GM12878 (cell line): ENCODE measurements at regions not wholly inside any gene's neighbourhood (a gene's known extent, or its start where the extent isn't known, plus 50 kb on each side); places are given as distances from the start of the nearest gene placed in this dataset.

Source experiments
- ATAC-seq: fragments of 200-7000 bp; cut with Tn5 transposase; 3 replicates; pipeline ENCODE4 v1.9.1; 2020; ENCODE audit warnings: mild to moderate bottlenecking, moderate library complexity
- BruUV-seq: library from RNA; stranded (reverse); fragments of 400-500 nt; replicated peaks from 2 replicates; lab custom pipeline; 2021; lab: Mats Ljungman, UMichigan
- CTCF ChIA-PET: fragments of 300-600 bp; sonication (Branson Sonifier 250); formaldehyde crosslinking; extraction: SDS; loops from one replicate; lab custom pipeline; 2021; ENCODE audit warnings: inconsistent platforms; lab: Yijun Ruan, JAX
- POLR2A ChIA-PET: fragments of 350-600 bp; formaldehyde crosslinking; extraction: SDS; loops from one replicate; lab custom pipeline; 2021; ENCODE audit warnings: inconsistent platforms; lab: Charles Lee
- RAD21 ChIA-PET: fragments of 300-600 bp; sonication (Branson Sonifier 250); formaldehyde crosslinking; loops from one replicate; lab custom pipeline; 2023; ENCODE audit warnings: antibody characterized with exemption; ENCODE audit not compliant: unreplicated experiment; lab: Charles Lee
- SMC1A ChIA-PET: fragments of 300-600 bp; sonication (Branson Sonifier 250); formaldehyde crosslinking; loops from one replicate; lab custom pipeline; 2023; ENCODE audit not compliant: unreplicated experiment, uncharacterized antibody; lab: Charles Lee
- DNase-seq: peaks from one replicate; pipeline ENCODE4 v3.0.0-alpha.2; 2011; ENCODE audit warnings: low read depth, low spot score
- FAIRE-seq: peaks from 3 replicates; lab custom pipeline; 2011; peaks lifted over from hg19 to GRCh38; lab: Jason Lieb, UNC
- H2AFZ ChIP-seq: 2 replicates; pipeline ENCODE4 v1.6.0; 2011; ENCODE audit warnings: low read depth, low read length, control low read depth; ENCODE audit not compliant: control insufficient read depth
- H3K27ac ChIP-seq: 2 replicates; pipeline ENCODE4 v1.5.1; 2011; ENCODE audit warnings: control low read depth; ENCODE audit not compliant: control insufficient read depth, insufficient read depth
- H3K27me3 ChIP-seq, 2 experiments: replicated peaks in 1 of 2; 2 replicates each; pipeline versions ENCODE4 v1.6.0 to v1.6.1; 2011; ENCODE audit warnings: low read length in 1 of 2; ENCODE audit not compliant: control insufficient read depth in 2 of 2, insufficient read depth in 2 of 2
- H3K36me3 ChIP-seq, 2 experiments: 2 replicates each; pipeline ENCODE4 v1.5.1; 2011; ENCODE audit warnings: low read length in 1 of 2; ENCODE audit not compliant: control insufficient read depth in 2 of 2, insufficient read depth in 2 of 2
- H3K4me1 ChIP-seq: 2 replicates; pipeline ENCODE4 v1.6.1; 2011; ENCODE audit warnings: mild to moderate bottlenecking, low read length, moderate library complexity, mixed read lengths; ENCODE audit not compliant: control insufficient read depth, insufficient read depth
- H3K4me2 ChIP-seq: 2 replicates; pipeline ENCODE4 v1.6.0; 2011; ENCODE audit warnings: control low read depth; ENCODE audit not compliant: control insufficient read depth, insufficient read depth
- H3K4me3 ChIP-seq: fragments of 200-600 bp; sonication (generic); 2 replicates; pipeline ENCODE4 v1.5.1; 2016
- H3K79me2 ChIP-seq: 2 replicates; pipeline ENCODE4 v1.6.0; 2011; ENCODE audit warnings: low read length; ENCODE audit not compliant: control insufficient read depth, insufficient read depth
- H3K9ac ChIP-seq: 2 replicates; pipeline ENCODE4 v1.8.0; 2011; ENCODE audit warnings: low read length, control low read depth, mixed read lengths; ENCODE audit not compliant: control insufficient read depth, insufficient read depth
- H3K9me3 ChIP-seq: replicated peaks from 3 replicates; pipeline ENCODE4 v1.5.1; 2011; ENCODE audit warnings: mild to moderate bottlenecking, low read length; ENCODE audit not compliant: control insufficient read depth, insufficient read depth
- H4K20me1 ChIP-seq: 2 replicates; pipeline ENCODE4 v1.6.0; 2011; ENCODE audit not compliant: control insufficient read depth, insufficient read depth
- BCL11A ChIP-seq: IDR thresholded peaks from 2 replicates; pipeline ENCODE4 v1.6.1; 2011; ENCODE audit warnings: low read depth, low read length
- ZBTB11 ChIP-seq: fragments of 450-650 bp; formaldehyde crosslinking; IDR thresholded peaks from 2 replicates; pipeline ENCODE4 v1.5.0; 2022; ENCODE audit warnings: mild to moderate bottlenecking, missing genetic modification characterization
- WGBS: methylation state at CpG from one replicate; pipeline ENCODE4 v1.1.6; 2016; ENCODE audit warnings: low lambda C conversion rate; ENCODE audit not compliant: insufficient replicate concordance, insufficient coverage; ENCODE audit errors: missing lambda C conversion rate; 5-methylcytosine and 5-hydroxymethylcytosine counted together
- in situ Hi-C: fragments of 300-500 bp; cut with MboI; formaldehyde crosslinking; loops from 9 replicates; pipeline ENCODE4 v1.14.3; 2018; ENCODE audit warnings: mixed read lengths
- intact Hi-C: fragments of 100-400 bp; cut with micrococcal nuclease; formaldehyde crosslinking; loops from one replicate; pipeline ENCODE4 v1.14.2; 2022; ENCODE audit not compliant: unreplicated experiment

- no peak for TF ChIP-seq ZBTB11 (CRISPR knock-in tag)
Observed at GRCh38 chr16:76796416-76796815, 394.6 kb upstream of the MON1B start (continued).

- Histone ChIP-seq H3K27ac (no peak overlapping the region), H3K79me2 (no peaks in the 10 kb centered on the region), H2AFZ (no peak overlapping the region), H3K9me3 (no peaks in the 10 kb centered on the region), H4K20me1 (no peaks in the 10 kb centered on the region), H3K4me3 (no peak overlapping the region), H3K4me1 (no peaks in the 10 kb centered on the region), H3K36me3 (no peaks in the 10 kb centered on the region), H3K27me3 (no peaks in the 10 kb centered on the region), H3K4me2 (no peak overlapping the region), H3K9ac (no peak overlapping the region)
- ATAC-seq (no peak), DNase-seq (no peak), FAIRE-seq (no peak)
- SMC1A ChIA-PET: no interaction called here
- intact Hi-C loops (no loop called here), in situ Hi-C loops (no loop called here)
- CTCF ChIA-PET: interaction anchor here (0.5 to 2.4 kb wide), 3 partner anchors 11 to 1151 kb away, joined by 3 to 7 read pairs (median 3); no protein-coding TSS in a partner anchor
- TF ChIP-seq BCL11A: no peak
- WGBS: 0% methylated on average over 1 of the region's 1 CpG
- POLR2A ChIA-PET: interaction anchor here (0.7 kb wide), 1 partner anchor 57 kb away, joined by 4 read pairs; no protein-coding TSS in a partner anchor
- BruUV-seq: no TSS peak
- RAD21 ChIA-PET: no interaction called here
Observed at GRCh38 chr16:76796978-76797377, 394.0 kb upstream of the MON1B start.
